Motor neuron (in vitro differentiated cells): ENCODE measurements at regions not wholly inside any gene's neighbourhood (a gene's known extent, or its start where the extent isn't known, plus 50 kb on each side); places are given as distances from the start of the nearest gene placed in this dataset.

Experiments
- ATAC-seq, 8 experiments: fragments of 200-7000 bp; cut with Tn5 transposase; replicated peaks in 6 of 8; 2 replicates each; pipeline ENCODE4 v1.8.0; 2021; ENCODE audit warnings: mild to moderate bottlenecking in 8 of 8, moderate library complexity in 8 of 8
- H3K27ac ChIP-seq, 2 donors: fragments of 250-450 bp; sonication (Bioruptor Pico); 2 replicates each; pipeline ENCODE4 v1.9.0; 2021; ENCODE audit warnings: antibody characterized with exemption in 2 of 2, mild to moderate bottlenecking in 2 of 2, moderate library complexity in 1 of 2
- H3K4me1 ChIP-seq, 2 donors: fragments of 250-450 bp; sonication (Bioruptor Pico); replicated peaks in 1 of 2; 2 replicates each; pipeline ENCODE4 v1.6.1; 2021; ENCODE audit warnings: antibody characterized with exemption in 2 of 2, mild to moderate bottlenecking in 2 of 2, moderate library complexity in 1 of 2
- H3K4me3 ChIP-seq, 5 donors: fragments of 250-450 bp; sonication (Bioruptor Pico); 2 replicates each; pipeline ENCODE4 v1.9.0; 2021; ENCODE audit warnings: antibody characterized with exemption in 5 of 5, mild to moderate bottlenecking in 5 of 5, moderate library complexity in 4 of 5
- WGBS, 10 experiments: fragments of 450-650 bp; shearing (Covaris generic); methylation state at CpG; one replicate each; pipeline ENCODE4 v1.0.0; 2022; 5-methylcytosine and 5-hydroxymethylcytosine counted together
- in situ Hi-C, 9 experiments: fragments of 400-800 bp; cut with MboI; loops; one replicate each; pipeline ENCODE4 v1.15.0; 2021; ENCODE audit warnings: low sequenced_read_pairs in 9 of 9, low pct_unique_long_range_greater_than_20kb in 2 of 9; ENCODE audit not compliant: unreplicated experiment in 9 of 9

DNA sequence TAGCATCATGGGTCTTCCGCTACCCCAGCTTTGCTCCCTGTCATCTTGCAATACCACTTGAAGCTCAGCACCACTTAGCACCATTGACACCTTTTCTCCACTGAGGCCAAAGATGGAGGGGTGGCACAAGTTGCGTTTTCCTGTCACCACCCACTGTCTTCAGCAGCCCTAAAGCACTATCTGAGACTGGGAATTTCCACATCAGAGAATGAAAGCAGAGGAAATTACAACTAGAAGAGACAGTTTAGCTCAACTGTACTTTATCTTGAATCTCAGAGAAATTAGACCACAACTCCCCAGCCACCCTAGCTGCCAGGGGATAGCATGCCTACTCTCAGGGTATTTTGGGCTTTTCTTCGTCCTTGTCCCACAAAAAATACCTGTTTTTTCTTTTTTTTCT, 111.0 kb downstream of the DDIT4L start:
- no peak overlapping the region for H3K27ac ChIP-seq
- 25 to 82% (median 57%) methylated on average over 1 to 3 of the region's 3 CpGs; no CpG with 5 or more reads in 1 of the 10 experiments for WGBS, 10 experiments
- no peaks in the 10 kb centered on the region for H3K4me1 ChIP-seq
- in situ Hi-C loops: loop anchor here in 1 of 9 experiments (25.0 kb wide), 1 partner anchor 333 kb away; no protein-coding TSS in a partner anchor
- no peak for ATAC-seq
- H3K4me3 ChIP-seq: no peak overlapping the region

DNA sequence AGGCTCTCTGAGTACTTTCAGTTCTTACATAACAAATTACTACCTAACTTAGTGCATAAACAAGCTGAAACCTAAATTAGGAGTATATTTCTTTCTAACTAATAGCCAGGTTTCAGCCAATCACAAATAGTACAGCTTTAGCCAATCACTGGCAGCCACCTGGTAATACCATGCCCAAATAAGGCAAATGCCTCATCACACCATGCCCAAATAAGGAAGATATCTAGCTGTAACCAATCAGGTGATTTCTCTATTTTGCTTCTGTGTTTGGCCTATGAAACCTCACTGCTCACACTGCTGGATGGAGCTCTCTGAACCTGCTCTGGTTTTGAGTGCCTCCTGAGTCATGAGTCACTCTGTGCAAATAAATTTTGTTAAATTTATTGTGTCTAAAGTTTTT, 113.5 kb downstream of the DDIT4L start:
- H3K4me1 ChIP-seq: no peaks in the 10 kb centered on the region
- H3K4me3 ChIP-seq: no peak overlapping the region
- in situ Hi-C loops: loop anchor here in 1 of 9 experiments (25.0 kb wide), 1 partner anchor 336 kb away; no protein-coding TSS in a partner anchor
- peak in 3 of 8 experiments; percentile 48 to 78 (median 72) for ATAC-seq
- H3K27ac ChIP-seq: no peak overlapping the region

DNA sequence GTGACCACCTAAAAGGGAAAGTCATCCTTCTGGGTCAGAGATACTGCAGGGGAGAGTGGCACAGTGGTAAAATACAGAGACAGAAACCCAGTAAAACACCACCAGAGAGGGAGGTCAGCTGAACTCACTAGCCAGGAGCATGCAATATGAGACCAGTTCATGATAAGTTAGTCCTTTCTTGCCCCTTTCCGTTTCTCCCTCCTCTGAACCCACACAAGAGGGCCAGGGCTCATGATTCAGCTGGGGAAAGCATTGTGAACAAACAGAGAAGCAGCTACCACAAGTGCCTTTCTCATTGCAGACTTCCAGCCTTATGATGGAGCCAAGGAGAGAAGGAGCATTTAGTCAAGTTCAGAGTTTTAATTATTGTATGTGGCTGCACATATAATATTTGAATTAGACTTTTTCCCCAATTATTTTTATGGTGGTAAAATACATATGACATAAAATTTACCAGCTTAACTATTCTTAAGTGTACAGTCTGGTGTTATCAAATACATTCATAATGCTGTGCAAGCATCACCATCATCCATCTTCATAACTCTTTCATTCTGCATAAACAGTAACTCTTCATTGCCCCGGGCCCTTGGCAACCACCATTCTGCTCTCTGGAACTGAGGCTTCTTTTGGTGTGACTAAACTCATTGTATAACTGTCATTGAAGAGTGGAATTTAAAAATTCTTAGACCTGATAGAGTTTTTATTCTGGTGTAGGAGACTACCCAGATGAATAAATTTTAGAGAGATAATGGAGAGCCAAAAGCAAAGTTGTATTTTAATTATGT, 114.6 kb downstream of the DDIT4L start:
- H3K27ac ChIP-seq: no peak overlapping the region

DNA sequence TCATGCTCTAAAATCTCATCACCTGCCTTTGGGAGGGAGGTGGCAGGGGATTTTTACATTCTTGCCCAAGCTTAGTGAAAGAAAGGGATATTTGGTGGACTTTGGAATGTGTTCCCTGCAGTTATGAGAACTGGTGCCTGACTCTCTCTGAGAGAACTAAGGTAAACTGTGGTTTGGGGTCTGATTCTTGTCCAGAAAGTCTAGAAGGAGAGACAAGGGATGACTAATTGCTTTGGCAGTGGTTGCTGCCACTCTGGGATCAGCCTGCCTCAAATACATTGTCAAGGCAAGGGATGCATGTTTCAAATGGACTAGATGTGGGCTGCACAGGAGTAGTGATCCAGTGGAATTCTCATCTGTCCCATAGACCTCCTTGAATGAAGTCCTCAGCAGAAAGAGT, 115.2 kb downstream of the DDIT4L start:
- in situ Hi-C loops: loop anchor here in 1 of 9 experiments (25.0 kb wide), 1 partner anchor 337 kb away; no protein-coding TSS in a partner anchor
- no peak overlapping the region for H3K27ac ChIP-seq
- ATAC-seq: no peak
- H3K4me3 ChIP-seq: no peak overlapping the region
- H3K4me1 ChIP-seq: no peaks in the 10 kb centered on the region

More for the DNA sequence above, 114.6 kb downstream of the DDIT4L start:
- Histone ChIP-seq H3K4me1 (no peaks in the 10 kb centered on the region), H3K4me3 (no peak overlapping the region)
- in situ Hi-C loops: loop anchor here in 1 of 9 experiments (25.0 kb wide), 1 partner anchor 337 kb away; no protein-coding TSS in a partner anchor
- 53 to 100% (median 86%) methylated on average over 1 to 2 of the region's 2 CpGs; no CpG with 5 or more reads in 3 of the 10 experiments for WGBS, 10 experiments
- ATAC-seq: peak in 1 of 8 experiments; percentile 54

DNA sequence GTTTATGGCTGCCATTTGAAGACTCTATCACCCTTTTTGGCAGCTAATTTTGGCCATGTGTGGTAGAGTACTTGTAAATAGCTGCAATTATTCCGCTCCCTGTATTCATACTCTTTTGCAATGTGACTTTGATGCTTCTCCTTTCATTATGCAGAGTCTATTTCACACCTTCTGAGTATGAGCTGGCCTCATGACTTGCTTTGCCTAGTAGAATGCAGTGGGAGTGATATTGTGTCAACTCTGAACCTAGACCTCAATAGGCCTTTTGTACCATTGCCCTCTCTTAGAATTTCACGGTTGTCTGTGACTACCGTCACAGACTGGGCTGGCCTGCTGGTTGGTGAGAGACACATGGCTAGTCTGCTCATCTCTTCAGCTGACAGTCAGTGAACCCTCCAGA, 118.8 kb downstream of the DDIT4L start:
- WGBS, 10 experiments: 60 to 100% (median 88%) methylated on average over 1 to 3 of the region's 3 CpGs; no CpG with 5 or more reads in 2 of the 10 experiments
- in situ Hi-C loops: no loop called here
- peak in 2 of 8 experiments; percentile 44 to 74 for ATAC-seq

DNA sequence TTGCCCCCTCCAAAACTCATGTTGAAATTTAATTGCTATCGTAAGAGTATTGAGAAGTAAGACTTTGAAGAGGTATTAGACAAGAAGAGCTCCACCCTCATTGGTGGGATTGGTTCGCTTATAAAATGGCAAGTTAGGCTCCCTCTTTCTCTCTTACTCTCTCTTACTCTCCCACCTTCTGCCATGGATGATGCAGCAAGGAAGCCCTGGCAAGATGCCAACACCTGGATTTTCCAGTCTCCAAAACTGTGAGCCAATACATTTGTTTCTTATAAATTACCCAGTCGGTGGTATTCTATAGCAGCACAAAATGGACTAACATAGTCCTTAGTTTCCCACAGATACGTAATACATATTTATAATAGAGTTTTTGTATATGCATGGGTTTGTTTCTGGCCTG, 119.4 kb downstream of the DDIT4L start:
- 53 to 100% (median 87%) methylated on average over 1 to 4 of the region's 4 CpGs for WGBS, 10 experiments
- Histone ChIP-seq H3K4me3 (no peak overlapping the region), H3K4me1 (no peaks in the 10 kb centered on the region), H3K27ac (no peak overlapping the region)
- in situ Hi-C loops: no loop called here
- ATAC-seq: no peak

More for the DNA sequence above, 118.8 kb downstream of the DDIT4L start:
- Histone ChIP-seq H3K4me3 (no peak overlapping the region), H3K27ac (no peak overlapping the region), H3K4me1 (no peaks in the 10 kb centered on the region)

DNA sequence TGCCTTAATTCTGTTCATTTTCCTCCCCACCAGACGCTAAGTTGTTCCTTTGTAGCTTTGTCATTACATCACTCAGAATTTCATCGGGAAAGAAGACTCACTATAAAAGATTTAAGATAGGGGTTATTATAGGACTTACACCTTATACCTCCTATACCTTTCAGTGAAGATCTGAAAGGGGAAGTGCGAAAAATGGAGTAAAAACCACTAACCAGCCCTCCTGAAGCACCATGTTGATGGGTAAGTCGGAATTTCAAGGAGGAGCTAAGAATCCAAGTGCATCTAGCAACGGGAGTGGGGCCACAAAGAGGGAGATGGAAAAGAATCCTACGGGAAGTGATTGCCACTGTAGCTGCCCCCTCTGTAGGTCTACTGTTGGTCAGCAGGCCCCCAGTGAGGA, 119.1 kb upstream of the H2AZ1 start:
- Histone ChIP-seq H3K4me3 (no peak overlapping the region), H3K27ac (no peak overlapping the region), H3K4me1 (no peaks in the 10 kb centered on the region)
- in situ Hi-C loops: no loop called here
- WGBS, 10 experiments: 30 to 92% (median 76%) methylated on average over 1 to 6 of the region's 6 CpGs; no CpG with 5 or more reads in 1 of the 10 experiments
- ATAC-seq: no peak

DNA sequence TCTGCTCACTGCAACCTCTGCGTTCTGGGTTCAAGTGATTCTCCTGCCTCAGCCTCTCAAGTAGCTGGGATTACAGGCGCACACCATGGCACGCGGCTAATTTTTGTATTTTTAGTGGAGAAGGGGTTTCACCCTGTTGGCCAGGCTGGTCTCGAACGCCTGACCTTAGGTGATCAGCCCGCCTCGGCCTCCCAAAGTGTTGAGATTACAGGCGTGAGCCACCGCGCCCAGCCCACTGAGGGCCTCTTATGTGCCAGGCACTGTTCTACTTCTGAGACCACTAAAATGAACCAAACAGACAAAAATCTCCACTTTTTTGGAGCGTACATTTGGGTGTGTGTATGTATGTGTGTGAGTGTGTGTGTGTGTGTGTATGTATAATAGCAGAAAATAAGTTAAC, 117.2 kb upstream of the H2AZ1 start:
- no peak for ATAC-seq
- H3K27ac ChIP-seq: no peak overlapping the region
- in situ Hi-C loops: no loop called here
- H3K4me1 ChIP-seq: no peaks in the 10 kb centered on the region
- no peak overlapping the region for H3K4me3 ChIP-seq
- 40 to 100% (median 80%) methylated on average over 1 to 12 of the region's 12 CpGs; no CpG with 5 or more reads in 1 of the 10 experiments for whole genome bisulfite sequencing, 10 experiments

DNA sequence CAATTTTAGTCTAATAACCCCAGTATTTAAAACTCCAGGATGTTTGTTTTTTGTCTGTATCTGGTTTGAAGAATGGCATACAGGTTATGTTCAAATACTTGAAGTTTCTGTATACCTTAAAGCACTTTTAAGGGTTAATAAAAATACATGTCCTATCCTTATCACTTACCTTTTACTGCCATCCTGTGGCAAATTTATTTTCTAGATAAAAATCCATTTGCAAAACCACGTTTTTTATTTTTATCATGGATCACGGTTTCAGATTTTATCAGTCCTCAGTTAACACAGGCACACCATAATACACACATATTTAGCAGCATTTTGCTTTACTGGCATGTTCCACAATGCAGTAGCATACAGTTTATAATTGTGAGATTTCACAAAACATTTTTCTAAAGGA, 113.3 kb upstream of the H2AZ1 start:
- Histone ChIP-seq H3K4me1 (no peaks in the 10 kb centered on the region), H3K27ac (no peak overlapping the region), H3K4me3 (no peak overlapping the region)
- no peak for ATAC-seq
- in situ Hi-C loops: no loop called here
- 0 to 64% (median 45%) methylated on average over 2 of the region's 2 CpGs; no CpG with 5 or more reads in 2 of the 10 experiments for WGBS, 10 experiments

DNA sequence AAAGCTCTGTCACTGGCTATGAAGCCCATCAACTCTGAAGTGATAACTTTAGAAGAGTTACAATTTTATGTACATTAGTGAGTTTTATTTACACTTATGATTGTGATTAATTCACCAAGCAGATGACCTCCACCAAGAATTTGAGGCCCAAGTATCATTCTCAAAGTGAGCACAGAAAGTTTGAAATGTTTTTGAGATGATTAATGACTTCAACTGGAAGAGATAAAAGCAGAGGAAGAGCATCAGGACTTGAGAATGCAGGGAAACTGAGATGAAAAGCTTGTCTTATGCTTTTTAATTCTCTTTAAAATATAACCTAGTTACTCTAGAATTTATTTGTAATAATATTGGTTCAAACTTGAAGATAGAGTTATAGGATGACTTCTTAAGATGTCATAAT, 112.8 kb upstream of the H2AZ1 start:
- Histone ChIP-seq H3K27ac (no peak overlapping the region), H3K4me1 (no peaks in the 10 kb centered on the region), H3K4me3 (no peak overlapping the region)
- no peak for ATAC-seq
- in situ Hi-C loops: no loop called here

DNA sequence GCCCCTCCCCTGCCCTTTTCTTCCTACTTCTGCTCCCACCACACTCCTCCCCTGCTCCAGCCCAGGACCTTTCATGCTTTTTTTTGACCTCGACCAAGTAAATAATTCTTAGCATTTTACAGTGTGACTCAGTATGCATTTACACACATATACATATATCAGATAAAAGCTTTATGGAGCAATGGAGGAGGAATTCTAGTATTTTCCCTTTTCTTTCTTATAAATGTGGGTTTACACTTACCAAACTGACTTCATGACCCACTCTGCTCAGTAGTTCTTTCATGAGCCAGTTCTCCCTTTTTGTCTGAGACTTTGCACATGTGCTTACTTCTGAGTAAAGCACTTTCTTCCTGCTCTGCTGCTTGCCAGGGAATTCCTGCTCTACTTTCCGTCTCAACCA, 111.8 kb upstream of the H2AZ1 start:
- ATAC-seq: peak in 3 of 8 experiments; percentile 77 to 89 (median 83)
- in situ Hi-C loops: no loop called here
- no peaks in the 10 kb centered on the region for H3K4me1 ChIP-seq
- 7 to 100% (median 80%) methylated on average over 1 to 2 of the region's 2 CpGs; no CpG with 5 or more reads in 3 of the 10 experiments for WGBS, 10 experiments
- no peak overlapping the region for H3K27ac ChIP-seq
- no peak overlapping the region for H3K4me3 ChIP-seq

DNA sequence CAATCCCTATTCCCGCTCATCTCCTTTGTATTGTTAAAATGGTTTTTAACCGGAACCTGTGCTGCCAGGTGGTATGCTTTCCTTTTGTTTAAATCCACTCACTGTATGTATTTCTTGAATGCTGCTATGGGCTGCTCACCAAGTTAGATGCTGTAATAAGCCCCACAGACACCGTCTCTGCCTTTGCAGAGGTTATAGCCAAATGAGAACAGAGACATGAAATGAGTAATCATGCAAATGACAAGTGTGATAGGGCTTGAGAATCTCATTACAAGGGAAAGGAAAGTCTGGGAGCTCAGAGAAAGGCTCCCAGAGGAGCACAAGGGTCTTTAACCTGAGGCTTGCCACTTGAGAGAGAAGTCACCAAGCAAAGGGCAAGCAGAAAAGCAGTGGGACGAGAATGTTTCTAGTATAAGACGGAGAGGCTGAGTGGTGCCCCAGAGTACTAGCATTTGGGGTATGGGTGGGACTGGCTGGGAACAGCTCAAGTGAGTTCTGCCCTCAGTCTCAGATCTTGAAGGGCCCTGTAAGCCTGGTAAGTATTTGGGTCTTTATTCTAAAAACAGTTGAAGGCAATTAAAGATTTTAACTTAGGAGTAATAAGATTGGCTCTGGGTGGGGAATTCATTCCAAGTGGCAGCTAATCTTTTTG, 110.8 kb upstream of the H2AZ1 start:
- H3K4me3 ChIP-seq: no peak overlapping the region
- H3K4me1 ChIP-seq: no peaks in the 10 kb centered on the region
- ATAC-seq: peak in 1 of 8 experiments; percentile 55
- in situ Hi-C loops: no loop called here
- WGBS, 10 experiments: 60 to 100% (median 95%) methylated on average over 1 to 5 of the region's 5 CpGs; no CpG with 5 or more reads in 1 of the 10 experiments
- no peak overlapping the region for H3K27ac ChIP-seq

DNA sequence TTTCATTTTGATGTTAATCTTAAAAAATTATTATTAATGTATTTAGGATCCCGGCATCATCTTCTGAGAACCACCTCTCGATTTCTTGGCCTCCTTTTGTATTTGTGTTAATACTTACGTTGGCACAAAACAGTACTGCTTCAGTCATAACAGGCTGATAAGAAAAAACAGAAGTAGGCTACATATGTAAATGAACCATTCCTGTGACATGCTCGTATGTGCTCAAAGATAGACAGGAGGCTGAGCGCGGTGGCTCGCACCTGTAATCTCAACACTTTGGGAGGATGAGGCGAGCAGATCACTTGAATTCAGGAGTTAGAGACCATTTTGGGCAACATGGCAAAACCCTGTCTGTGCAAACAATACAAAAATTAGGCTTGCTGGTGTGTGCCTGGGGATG, 109.4 kb upstream of the H2AZ1 start:
- Histone ChIP-seq H3K27ac (no peak overlapping the region), H3K4me1 (no peaks in the 10 kb centered on the region), H3K4me3 (no peak overlapping the region)
- ATAC-seq: no peak
- in situ Hi-C loops: no loop called here
- 81 to 100% (median 92%) methylated on average over 2 to 8 of the region's 8 CpGs; no CpG with 5 or more reads in 2 of the 10 experiments for WGBS, 10 experiments
